H9 (cell line): ENCODE measurements at regions not wholly inside any gene's neighbourhood (a gene's known extent, or its start where the extent isn't known, plus 50 kb on each side); places are given as distances from the start of the nearest gene placed in this dataset.

ENCODE experiments used
- DNase-seq: peaks from one replicate; pipeline ENCODE4 v3.0.0-alpha.2; 2017
- H2AFZ ChIP-seq: one replicate; pipeline ENCODE4 v1.6.1; 2013; ENCODE audit warnings: mild to moderate bottlenecking, low read length, control low read depth, moderate library complexity
- H2AK5ac ChIP-seq: 2 replicates; pipeline ENCODE4 v1.6.1; 2013; ENCODE audit warnings: low read length, control low read depth, mixed read lengths; ENCODE audit not compliant: insufficient read length
- H2BK120ac ChIP-seq: one replicate; pipeline ENCODE4 v1.6.1; 2013; ENCODE audit warnings: low read depth, mild to moderate bottlenecking, low read length, control low read depth, inconsistent platforms; ENCODE audit not compliant: poor library complexity, severe bottlenecking
- H2BK12ac ChIP-seq: 2 replicates; pipeline ENCODE4 v1.6.1; 2013; ENCODE audit warnings: low read length, control low read depth, mixed read lengths, low read depth; ENCODE audit not compliant: insufficient read length
- H2BK15ac ChIP-seq: 2 replicates; pipeline ENCODE4 v1.6.1; 2013; ENCODE audit warnings: low read depth, low read length, control low read depth
- H2BK20ac ChIP-seq: one replicate; pipeline ENCODE4 v1.6.1; 2013; ENCODE audit warnings: low read depth, mild to moderate bottlenecking, low read length, control low read depth, inconsistent platforms; ENCODE audit not compliant: poor library complexity, severe bottlenecking
- H2BK5ac ChIP-seq: 2 replicates; pipeline ENCODE4 v1.6.1; 2013; ENCODE audit warnings: low read length, control low read depth, mixed read lengths; ENCODE audit not compliant: insufficient read length
- H3K14ac ChIP-seq: 2 replicates; pipeline ENCODE4 v1.6.1; 2013; ENCODE audit warnings: low read length, control low read depth; ENCODE audit not compliant: insufficient read depth
- H3K18ac ChIP-seq: 2 replicates; pipeline ENCODE4 v1.6.1; 2013; ENCODE audit warnings: low read depth, mild to moderate bottlenecking, mixed read lengths, low read length, control low read depth; ENCODE audit not compliant: insufficient read length
- H3K23ac ChIP-seq: 2 replicates; pipeline ENCODE4 v1.6.1; 2013; ENCODE audit warnings: low read length, control low read depth, mixed read lengths, low read depth; ENCODE audit not compliant: insufficient read length
- H3K23me2 ChIP-seq: 2 replicates; pipeline ENCODE4 v1.6.1; 2013; ENCODE audit warnings: low read depth, mild to moderate bottlenecking, mixed read lengths, low read length, control low read depth; ENCODE audit not compliant: insufficient read length, poor library complexity, severe bottlenecking
- H3K27ac ChIP-seq: 2 replicates; pipeline ENCODE4 v1.5.1; 2013; ENCODE audit warnings: low read length, control low read depth, mixed read lengths, low read depth; ENCODE audit not compliant: insufficient read length
- H3K27me3 ChIP-seq: 2 replicates; pipeline ENCODE4 v1.6.1; 2013; ENCODE audit warnings: low read length, control low read depth, inconsistent platforms; ENCODE audit not compliant: insufficient read depth
- H3K4ac ChIP-seq: 2 replicates; pipeline ENCODE4 v1.6.1; 2013; ENCODE audit warnings: low read depth, mild to moderate bottlenecking, control low read depth, inconsistent platforms, low read length, moderate library complexity
- H3K4me1 ChIP-seq: 2 replicates; pipeline ENCODE4 v1.6.1; 2013; ENCODE audit warnings: low read length, control low read depth, inconsistent platforms; ENCODE audit not compliant: insufficient read depth
- H3K4me2 ChIP-seq: 2 replicates; pipeline ENCODE4 v1.6.1; 2013; ENCODE audit warnings: low read length, control low read depth, mixed read lengths; ENCODE audit not compliant: insufficient read length, insufficient read depth
- H3K56ac ChIP-seq: 2 replicates; pipeline ENCODE4 v1.6.1; 2013; ENCODE audit warnings: low read depth, mild to moderate bottlenecking, mixed read lengths, low read length, control low read depth; ENCODE audit not compliant: insufficient read length
- H3K79me1 ChIP-seq: 2 replicates; pipeline ENCODE4 v1.6.1; 2013; ENCODE audit warnings: low read depth, mild to moderate bottlenecking, moderate library complexity, low read length, control low read depth, inconsistent platforms; ENCODE audit not compliant: insufficient read depth, poor library complexity, severe bottlenecking
- H3K79me2 ChIP-seq: 2 replicates; pipeline ENCODE4 v1.6.1; 2013; ENCODE audit warnings: low read length, control low read depth, inconsistent platforms; ENCODE audit not compliant: insufficient read depth
- H3K9ac ChIP-seq: 2 replicates; pipeline ENCODE4 v1.6.1; 2013; ENCODE audit warnings: low read length, control low read depth, mixed read lengths; ENCODE audit not compliant: insufficient read length; ENCODE audit errors: extremely low read depth
- H3K9me3 ChIP-seq: one replicate; pipeline ENCODE4 v1.6.1; 2013; ENCODE audit warnings: low read depth, low read length, inconsistent platforms; ENCODE audit not compliant: control insufficient read depth
- H3T11ph ChIP-seq: one replicate; pipeline ENCODE4 v1.6.1; 2013; ENCODE audit warnings: mild to moderate bottlenecking, low read length, control low read depth, inconsistent platforms
- H4K20me1 ChIP-seq: one replicate; pipeline ENCODE4 v1.6.1; 2013; ENCODE audit not compliant: control insufficient read depth, insufficient read length, insufficient read depth
- H4K5ac ChIP-seq: 2 replicates; pipeline ENCODE4 v1.6.1; 2013; ENCODE audit warnings: low read depth, mild to moderate bottlenecking, mixed read lengths, low read length, control low read depth; ENCODE audit not compliant: insufficient read length
- H4K8ac ChIP-seq: replicated peaks from 2 replicates; pipeline ENCODE4 v1.6.1; 2013; ENCODE audit warnings: low read length, control low read depth, mixed read lengths, low read depth; ENCODE audit not compliant: insufficient read length
- H4K91ac ChIP-seq: 2 replicates; pipeline ENCODE4 v1.6.1; 2013; ENCODE audit warnings: low read depth, mild to moderate bottlenecking, moderate library complexity, mixed read lengths, low read length, control low read depth; ENCODE audit not compliant: insufficient read length
- H3K27ac Mint-ChIP-seq, 3 experiments: 2 replicates in 2 of 3; 3 replicates in 1 of 3; pipeline ENCODE4 v1.8.0; 2020 to 2021; ENCODE audit warnings: mixed read lengths in 3 of 3, mild to moderate bottlenecking in 1 of 3, moderate library complexity in 1 of 3
- H3K27me3 Mint-ChIP-seq: 2 replicates; pipeline ENCODE4 v1.8.0; 2021; ENCODE audit warnings: low read depth, mild to moderate bottlenecking, moderate library complexity, mixed read lengths
- H3K36me3 Mint-ChIP-seq, 3 experiments: 2 replicates in 2 of 3; 3 replicates in 1 of 3; pipeline ENCODE4 v1.8.0; 2020 to 2021; ENCODE audit warnings: low read depth in 3 of 3, mixed read lengths in 3 of 3; ENCODE audit not compliant: insufficient read depth in 1 of 3
- H3K4me1 Mint-ChIP-seq, 2 experiments: 2 replicates each; pipeline ENCODE4 v1.8.0; 2020; ENCODE audit warnings: mixed read lengths in 2 of 2
- H3K4me3 Mint-ChIP-seq, 2 experiments: 2 replicates in 1 of 2; 3 replicates in 1 of 2; pipeline ENCODE4 v1.8.0; 2020 to 2021; ENCODE audit warnings: mild to moderate bottlenecking in 2 of 2, mixed read lengths in 2 of 2, moderate library complexity in 1 of 2
- H3K9me3 Mint-ChIP-seq, 2 experiments: 2 replicates in 1 of 2; 3 replicates in 1 of 2; pipeline ENCODE4 v1.8.0; 2020; ENCODE audit warnings: mild to moderate bottlenecking in 2 of 2, mixed read lengths in 2 of 2, moderate library complexity in 1 of 2
- CTCF ChIP-seq: fragments of 200-600 bp; sonication (generic); conservative IDR thresholded peaks from 3 replicates; pipeline ENCODE4 v1.8.0; 2021; ENCODE audit warnings: antibody characterized with exemption, mild to moderate bottlenecking
- WGBS: extraction: QIAGEN DNeasy Blood & Tissue Kit; methylation state at CpG from one replicate; pipeline ENCODE4 v1.1.7; 2013; ENCODE audit warnings: missing lambda C conversion rate, low lambda C conversion rate, mixed read lengths; ENCODE audit not compliant: insufficient read length; ENCODE audit errors: extremely low coverage; 5-methylcytosine and 5-hydroxymethylcytosine counted together

GRCh38 chr4:4593596-4594284, 51.9 kb upstream of the STX18 start:
- peaks cover 20 to 30% of the 10 kb centered on the region in 2 experiments for H3K9me3 Mint-ChIP-seq

More at GRCh38 chr4:4593596-4594284, 51.9 kb upstream of the STX18 start:
- H3K9ac ChIP-seq, result no peak overlapping the region
- no peaks in the 10 kb centered on the region for H4K20me1 ChIP-seq
- H3K23ac ChIP-seq, result no peak overlapping the region
- no peak overlapping the region for H3K18ac ChIP-seq
- no peak overlapping the region for H2BK15ac ChIP-seq
- H3K9me3 ChIP-seq, result peaks cover 14% of the 10 kb centered on the region
- no peak overlapping the region for H2BK120ac ChIP-seq
- H3K79me2 ChIP-seq, result no peaks in the 10 kb centered on the region
- DNase-seq, result no peak
- no peak overlapping the region for H3K4me2 ChIP-seq
- H4K8ac ChIP-seq, result no peak overlapping the region
- H3T11ph ChIP-seq, result no peak overlapping the region
- Mint-ChIP-seq H3K4me1 (peaks cover 13% of the 10 kb centered on the region in 2 experiments), H3K36me3 (peaks cover 24 to 39% (median 37%) of the 10 kb centered on the region in 3 experiments), H3K27me3 (peaks cover 10% of the 10 kb centered on the region; the same call in 1 of the 2 replicates), H3K4me3 (no peak overlapping the region; a peak in 1 of 5 replicates), H3K27ac (no peak overlapping the region)
- no peak overlapping the region for H3K27ac ChIP-seq
- H4K5ac ChIP-seq, result no peak overlapping the region
- H2AK5ac ChIP-seq, result no peak overlapping the region
- no peaks in the 10 kb centered on the region; the same call in 1 of the 2 replicates for H3K27me3 ChIP-seq
- no peak overlapping the region for H3K4ac ChIP-seq
- no peak overlapping the region for H2BK12ac ChIP-seq
- no peak overlapping the region for H2AFZ ChIP-seq
- H2BK5ac ChIP-seq, result no peak overlapping the region
- H3K23me2 ChIP-seq, result no peaks in the 10 kb centered on the region
- no peak overlapping the region for H3K14ac ChIP-seq
- H3K56ac ChIP-seq, result no peak overlapping the region
- H2BK20ac ChIP-seq, result no peak overlapping the region
- H3K4me1 ChIP-seq, result no peaks in the 10 kb centered on the region
- TF ChIP-seq CTCF, result no peak
- no CpG with 5 or more reads among the region's 11 CpGs for WGBS
- no peak overlapping the region for H4K91ac ChIP-seq
- no peaks in the 10 kb centered on the region for H3K79me1 ChIP-seq
